ENCODE measurements at regions not wholly inside any gene's neighbourhood (a gene's known extent, or its start where the extent isn't known, plus 50 kb on each side); places are given as distances from the start of the nearest gene placed in this dataset.
"Not testable (repeated sequence)": the region's sequence is repeated elsewhere in the genome, so short reads cannot be mapped to it uniquely, and the experiment has no call there.

DNA sequence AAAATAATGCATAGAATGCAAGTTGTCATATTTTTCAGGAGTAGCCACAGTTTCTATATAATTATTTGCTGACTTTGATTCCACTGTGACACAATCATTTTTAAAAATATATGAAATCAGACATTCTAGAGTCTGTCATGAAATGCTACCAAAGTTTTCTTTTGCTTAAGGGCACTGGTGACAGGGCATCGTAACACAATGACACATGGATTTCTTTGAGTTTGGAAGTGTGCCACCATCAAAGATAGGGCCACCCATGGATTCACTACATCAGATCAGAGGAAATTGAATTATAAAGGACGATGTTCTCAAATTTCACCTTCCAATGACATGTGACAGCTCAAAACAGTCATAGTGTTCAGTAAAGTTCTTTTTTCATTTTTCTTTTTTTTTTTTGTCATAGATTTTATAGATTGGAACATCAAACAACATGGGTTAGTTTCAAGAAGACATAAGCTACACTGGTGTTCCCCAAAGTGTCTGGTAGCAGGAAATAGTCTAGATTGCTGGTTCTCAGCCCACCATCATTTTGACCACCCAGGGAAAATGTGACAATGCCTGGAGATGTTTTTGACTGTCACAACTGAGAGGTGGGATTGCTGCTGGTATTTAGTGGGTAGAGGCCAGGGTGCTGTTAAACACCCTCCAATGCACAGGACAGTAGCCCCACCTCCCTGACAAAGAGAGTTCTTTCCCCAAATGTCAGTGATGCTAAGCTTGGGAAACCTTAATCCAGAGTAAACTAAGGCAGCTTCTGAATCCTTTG is 123.8 kb upstream of the DOK5 start:
- TF ChIP-seq, protein P1, sequence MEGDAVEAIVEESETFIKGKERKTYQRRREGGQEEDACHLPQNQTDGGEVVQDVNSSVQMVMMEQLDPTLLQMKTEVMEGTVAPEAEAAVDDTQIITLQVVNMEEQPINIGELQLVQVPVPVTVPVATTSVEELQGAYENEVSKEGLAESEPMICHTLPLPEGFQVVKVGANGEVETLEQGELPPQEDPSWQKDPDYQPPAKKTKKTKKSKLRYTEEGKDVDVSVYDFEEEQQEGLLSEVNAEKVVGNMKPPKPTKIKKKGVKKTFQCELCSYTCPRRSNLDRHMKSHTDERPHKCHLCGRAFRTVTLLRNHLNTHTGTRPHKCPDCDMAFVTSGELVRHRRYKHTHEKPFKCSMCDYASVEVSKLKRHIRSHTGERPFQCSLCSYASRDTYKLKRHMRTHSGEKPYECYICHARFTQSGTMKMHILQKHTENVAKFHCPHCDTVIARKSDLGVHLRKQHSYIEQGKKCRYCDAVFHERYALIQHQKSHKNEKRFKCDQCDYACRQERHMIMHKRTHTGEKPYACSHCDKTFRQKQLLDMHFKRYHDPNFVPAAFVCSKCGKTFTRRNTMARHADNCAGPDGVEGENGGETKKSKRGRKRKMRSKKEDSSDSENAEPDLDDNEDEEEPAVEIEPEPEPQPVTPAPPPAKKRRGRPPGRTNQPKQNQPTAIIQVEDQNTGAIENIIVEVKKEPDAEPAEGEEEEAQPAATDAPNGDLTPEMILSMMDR (IDR thresholded peaks at IDR 0.05) = no peak
- no peaks in the 10 kb centered on the region for H3K4me1 ChIP-seq
- no peak overlapping the region for H3K4me3 ChIP-seq
- DNase-seq (no peak), ATAC-seq (no peak)
- H3K27ac ChIP-seq = no peak overlapping the region
- no peaks in the 10 kb centered on the region for H3K27me3 ChIP-seq (ENCODE audit: insufficient read depth in 3 of 3, low read length in 2 of 3)
- H3K36me3 ChIP-seq (ENCODE audit: insufficient read depth in 1 of 2, low read depth in 1 of 2) = no peaks in the 10 kb centered on the region
- 77 to 87% (median 85%) methylated on average over 2 of the region's 2 CpGs for WGBS, 3 donors
- intact Hi-C loops (cut with DNase I) = no loop called here
- no peaks in the 10 kb centered on the region for H3K9me3 ChIP-seq

- H3K4me1 ChIP-seq; H3K27ac ChIP-seq; H3K4me3 ChIP-seq; H3K36me3 ChIP-seq (ENCODE audit: insufficient read depth in 1 of 2, low read depth in 1 of 2); intact Hi-C loops (cut with DNase I); H3K9me3 ChIP-seq; ATAC-seq; H3K27me3 ChIP-seq (ENCODE audit: insufficient read depth in 3 of 3, low read length in 2 of 3); DNase-seq: not testable (repeated sequence)
- WGBS, 3 donors = 81 to 89% (median 88%) methylated on average over 7 of the region's 7 CpGs
Measured at GRCh38 chr20:54352541-54352940, 122.9 kb upstream of the DOK5 start.

- Histone ChIP-seq H3K4me1 (no peaks in the 10 kb centered on the region), H3K27ac (no peak overlapping the region), H3K9me3 (no peaks in the 10 kb centered on the region), H3K27me3 (ENCODE audit: insufficient read depth in 3 of 3, low read length in 2 of 3) (no peaks in the 10 kb centered on the region), H3K36me3 (ENCODE audit: insufficient read depth in 1 of 2, low read depth in 1 of 2) (no peaks in the 10 kb centered on the region), H3K4me3 (no peak overlapping the region)
- WGBS, 3 donors = 83 to 84% (median 83%) methylated on average over 4 of the region's 4 CpGs
- intact Hi-C loops (cut with DNase I) = no loop called here
- TF ChIP-seq, protein P1 (IDR thresholded peaks at IDR 0.05) = no peak
- no peak for DNase-seq
- ATAC-seq = no peak
Measured at GRCh38 chr20:54353292-54353691, 122.1 kb upstream of the DOK5 start.

DNA sequence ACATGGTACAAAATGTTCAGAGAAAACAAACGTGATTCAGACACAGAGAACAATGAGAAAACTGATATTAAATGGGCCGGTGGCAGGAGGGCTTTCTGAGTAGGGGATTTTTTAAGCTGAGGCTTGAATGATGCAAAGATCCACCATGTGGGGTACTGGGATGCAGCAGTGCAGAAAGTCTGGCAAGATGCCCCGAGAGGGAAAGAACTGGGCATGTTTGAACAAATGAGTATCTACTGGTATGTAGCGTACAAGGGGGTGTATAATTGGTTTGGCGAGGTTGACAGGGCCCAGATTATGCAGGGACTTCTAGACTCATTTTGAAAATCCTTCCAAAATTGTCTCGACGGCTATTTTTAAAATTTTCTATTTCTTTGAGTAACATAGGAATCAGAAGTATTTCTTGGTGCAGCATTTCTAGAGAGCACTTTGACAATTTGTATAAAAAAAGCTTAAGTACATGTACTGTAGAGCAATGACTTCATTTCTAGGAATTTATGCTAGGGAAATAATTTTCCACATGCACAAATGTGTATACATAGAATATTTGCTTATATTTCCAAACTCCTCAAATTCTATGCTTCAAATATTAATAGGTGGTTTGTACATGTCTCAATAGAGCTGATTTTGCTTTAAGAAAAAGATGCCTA is 119.6 kb upstream of the DOK5 start:
- DNase-seq (no peak), ATAC-seq (no peak)
- Histone ChIP-seq H3K4me1 (no peaks in the 10 kb centered on the region), H3K27me3 (ENCODE audit: insufficient read depth in 3 of 3, low read length in 2 of 3) (no peaks in the 10 kb centered on the region), H3K36me3 (ENCODE audit: insufficient read depth in 1 of 2, low read depth in 1 of 2) (no peaks in the 10 kb centered on the region), H3K4me3 (no peak overlapping the region), H3K27ac (no peak overlapping the region), H3K9me3 (no peaks in the 10 kb centered on the region)
- 32 to 52% (median 37%) methylated on average over 7 of the region's 7 CpGs for WGBS, 3 donors
- TF ChIP-seq, protein P1 (IDR thresholded peaks at IDR 0.05) = no peak
- intact Hi-C loops (cut with DNase I) = no loop called here

- TF ChIP-seq, protein P1 (IDR thresholded peaks at IDR 0.05) = no peak
- Histone ChIP-seq H3K27ac (no peak overlapping the region), H3K36me3 (ENCODE audit: insufficient read depth in 1 of 2, low read depth in 1 of 2) (no peaks in the 10 kb centered on the region), H3K4me3 (no peak overlapping the region), H3K9me3 (no peaks in the 10 kb centered on the region), H3K4me1 (no peaks in the 10 kb centered on the region), H3K27me3 (ENCODE audit: insufficient read depth in 3 of 3, low read length in 2 of 3) (no peaks in the 10 kb centered on the region)
- DNase-seq (no peak), ATAC-seq (no peak)
- intact Hi-C loops (cut with DNase I) = no loop called here
Measured at GRCh38 chr20:54356801-54357200, 118.6 kb upstream of the DOK5 start.

Measured in psoas muscle (tissue), 7 donors.